Astrocyte (in vitro differentiated cells and primary cell): ENCODE measurements at regions not wholly inside any gene's neighbourhood (a gene's known extent, or its start where the extent isn't known, plus 50 kb on each side); places are given as distances from the start of the nearest gene placed in this dataset.

Experiments
- DNase-seq: peaks from one replicate; pipeline ENCODE4 v3.0.0-alpha.2; 2010; ENCODE audit warnings: low read depth
- FAIRE-seq: peaks from 2 replicates; lab custom pipeline; 2011; peaks lifted over from hg19 to GRCh38; lab: Jason Lieb, UNC
- H2AFZ ChIP-seq: 2 replicates; pipeline ENCODE4 v1.6.0; 2012; ENCODE audit warnings: low read depth, low read length, inconsistent platforms
- H3K27ac ChIP-seq: 2 replicates; pipeline ENCODE4 v1.5.1; 2011; ENCODE audit warnings: low read depth, low read length, inconsistent platforms
- H3K27me3 ChIP-seq: 2 replicates; pipeline ENCODE4 v1.6.0; 2011; ENCODE audit warnings: low read length, inconsistent platforms; ENCODE audit not compliant: insufficient read depth
- H3K36me3 ChIP-seq: 2 replicates; pipeline ENCODE4 v1.5.1; 2011; ENCODE audit warnings: low read length, inconsistent platforms; ENCODE audit not compliant: insufficient read depth
- H3K4me1 ChIP-seq: 2 replicates; pipeline ENCODE4 v1.5.1; 2011; ENCODE audit warnings: low read length, inconsistent platforms; ENCODE audit not compliant: insufficient read depth
- H3K4me2 ChIP-seq: 2 replicates; pipeline ENCODE4 v1.6.0; 2012; ENCODE audit warnings: low read length, inconsistent platforms
- H3K4me3 ChIP-seq: 2 replicates; pipeline ENCODE4 v1.5.1; 2011; ENCODE audit warnings: low read depth, mild to moderate bottlenecking, low read length, inconsistent platforms; ENCODE audit not compliant: insufficient read depth
- H3K79me2 ChIP-seq: 2 replicates; pipeline ENCODE4 v1.6.0; 2012; ENCODE audit warnings: mild to moderate bottlenecking, low read length, inconsistent platforms; ENCODE audit not compliant: insufficient read depth
- H3K9ac ChIP-seq: 2 replicates; pipeline ENCODE4 v1.6.0; 2012; ENCODE audit warnings: mild to moderate bottlenecking, low read length, inconsistent platforms
- H3K9me3 ChIP-seq: 2 replicates; pipeline ENCODE4 v1.5.1; 2012; ENCODE audit warnings: low read depth, mild to moderate bottlenecking, low read length, inconsistent platforms; ENCODE audit not compliant: insufficient read depth
- H4K20me1 ChIP-seq: 2 replicates; pipeline ENCODE4 v1.6.0; 2012; ENCODE audit warnings: low read length, inconsistent platforms; ENCODE audit not compliant: insufficient read depth
- H3K27ac Mint-ChIP-seq: one replicate; pipeline ENCODE4 v1.8.0; 2021; ENCODE audit warnings: mild to moderate bottlenecking, mixed read lengths; ENCODE audit not compliant: unreplicated experiment
- H3K27me3 Mint-ChIP-seq: one replicate; pipeline ENCODE4 v1.8.0; 2021; ENCODE audit warnings: low read depth, mixed read lengths; ENCODE audit not compliant: unreplicated experiment
- H3K36me3 Mint-ChIP-seq: one replicate; pipeline ENCODE4 v1.8.0; 2021; ENCODE audit warnings: low read depth, mixed read lengths; ENCODE audit not compliant: unreplicated experiment
- H3K4me1 Mint-ChIP-seq: one replicate; pipeline ENCODE4 v1.8.0; 2021; ENCODE audit warnings: low read depth, mixed read lengths; ENCODE audit not compliant: unreplicated experiment
- H3K4me3 Mint-ChIP-seq: one replicate; pipeline ENCODE4 v1.8.0; 2021; ENCODE audit warnings: mild to moderate bottlenecking, moderate library complexity, mixed read lengths; ENCODE audit not compliant: unreplicated experiment
- H3K9me3 Mint-ChIP-seq: one replicate; pipeline ENCODE4 v1.8.0; 2021; ENCODE audit warnings: mild to moderate bottlenecking, mixed read lengths; ENCODE audit not compliant: unreplicated experiment
- CTCF ChIP-seq: IDR thresholded peaks from 2 replicates; pipeline ENCODE4 v1.5.1; 2011; ENCODE audit warnings: low read depth, mild to moderate bottlenecking, inconsistent platforms, low read length, moderate library complexity; ENCODE audit not compliant: insufficient read depth
- EZH2 ChIP-seq: IDR thresholded peaks from 2 replicates; pipeline ENCODE4 v1.6.1; 2012; ENCODE audit warnings: mild to moderate bottlenecking, low read length, inconsistent platforms; ENCODE audit not compliant: insufficient read depth

GRCh38 chr15:69742361-69742760 lies 289.7 kb downstream of the RPLP1 start:
- DNase-seq (no peak), FAIRE-seq (no peak)
- Histone ChIP-seq H3K4me2 (no peak overlapping the region), H4K20me1 (no peaks in the 10 kb centered on the region), H3K36me3 (no peaks in the 10 kb centered on the region), H3K79me2 (no peaks in the 10 kb centered on the region), H3K4me1 (no peaks in the 10 kb centered on the region), H3K9me3 (no peaks in the 10 kb centered on the region), H3K27me3 (peaks cover 17% of the 10 kb centered on the region), H2AFZ (no peak overlapping the region), H3K27ac (no peak overlapping the region), H3K4me3 (no peak overlapping the region), H3K9ac (no peak overlapping the region)
- peak overlapping the region; percentile 77 for H3K27ac Mint-ChIP-seq
- no peak overlapping the region for H3K4me3 Mint-ChIP-seq
- H3K27me3 Mint-ChIP-seq, result peaks cover 68% of the 10 kb centered on the region
- TF ChIP-seq EZH2, result no peak
- TF ChIP-seq CTCF, result no peak
- H3K9me3 Mint-ChIP-seq, result peaks cover 9% of the 10 kb centered on the region
- H3K4me1 Mint-ChIP-seq, result peaks cover 5% of the 10 kb centered on the region
- peaks cover 6% of the 10 kb centered on the region for H3K36me3 Mint-ChIP-seq

GRCh38 chr15:69743091-69743490 lies 290.5 kb downstream of the RPLP1 start:
- Histone ChIP-seq H3K9ac (no peak overlapping the region), H2AFZ (no peak overlapping the region), H3K4me2 (no peak overlapping the region), H4K20me1 (no peaks in the 10 kb centered on the region), H3K79me2 (no peaks in the 10 kb centered on the region), H3K27ac (no peak overlapping the region), H3K36me3 (no peaks in the 10 kb centered on the region), H3K9me3 (no peaks in the 10 kb centered on the region), H3K27me3 (peaks cover 17% of the 10 kb centered on the region), H3K4me3 (no peak overlapping the region), H3K4me1 (no peaks in the 10 kb centered on the region)
- Mint-ChIP-seq H3K4me3 (no peak overlapping the region), H3K36me3 (peaks cover 6% of the 10 kb centered on the region), H3K27ac (peak overlapping the region; percentile 18), H3K9me3 (peaks cover 9% of the 10 kb centered on the region), H3K4me1 (peaks cover 5% of the 10 kb centered on the region), H3K27me3 (peaks cover 66% of the 10 kb centered on the region)
- DNase-seq (no peak), FAIRE-seq (no peak)
- TF ChIP-seq CTCF, result no peak
- TF ChIP-seq EZH2, result no peak

GRCh38 chr15:69744391-69745162 lies 292.0 kb downstream of the RPLP1 start:
- H2AFZ ChIP-seq, result no peak overlapping the region
- no peaks in the 10 kb centered on the region for H3K9me3 ChIP-seq
- peaks cover 9% of the 10 kb centered on the region for H3K4me1 Mint-ChIP-seq
- peaks cover 4% of the 10 kb centered on the region for H3K9me3 Mint-ChIP-seq
- H3K4me2 ChIP-seq, result no peak overlapping the region
- FAIRE-seq, result no peak
- H4K20me1 ChIP-seq, result no peaks in the 10 kb centered on the region
- H3K4me3 Mint-ChIP-seq, result no peak overlapping the region
- peaks cover 56% of the 10 kb centered on the region for H3K27me3 Mint-ChIP-seq
- H3K27ac Mint-ChIP-seq, result peak overlapping the region; percentile 47
- H3K27me3 ChIP-seq, result peaks cover 17% of the 10 kb centered on the region
- no peak overlapping the region for H3K27ac ChIP-seq
- no peaks in the 10 kb centered on the region for H3K36me3 ChIP-seq
- TF ChIP-seq CTCF, result no peak
- TF ChIP-seq EZH2, result no peak
- no peak for DNase-seq
- no peak overlapping the region for H3K9ac ChIP-seq
- H3K36me3 Mint-ChIP-seq, result peaks cover 6% of the 10 kb centered on the region
- H3K79me2 ChIP-seq, result no peaks in the 10 kb centered on the region
- H3K4me1 ChIP-seq, result no peaks in the 10 kb centered on the region
- H3K4me3 ChIP-seq, result no peak overlapping the region
